Stimulated activated CD8-positive, alpha-beta memory T cell treated with anti-CD3 and anti-CD28 coated beads, Interleukin-4, amount 100 ng/mL, for 48 hours (primary cell): ENCODE measurements at regions not wholly inside any gene's neighbourhood (a gene's known extent, or its start where the extent isn't known, plus 50 kb on each side); places are given as distances from the start of the nearest gene placed in this dataset.

Source experiments
- DNase-seq: peaks from one replicate; pipeline ENCODE4 v3.0.0-alpha.2; 2020

DNA sequence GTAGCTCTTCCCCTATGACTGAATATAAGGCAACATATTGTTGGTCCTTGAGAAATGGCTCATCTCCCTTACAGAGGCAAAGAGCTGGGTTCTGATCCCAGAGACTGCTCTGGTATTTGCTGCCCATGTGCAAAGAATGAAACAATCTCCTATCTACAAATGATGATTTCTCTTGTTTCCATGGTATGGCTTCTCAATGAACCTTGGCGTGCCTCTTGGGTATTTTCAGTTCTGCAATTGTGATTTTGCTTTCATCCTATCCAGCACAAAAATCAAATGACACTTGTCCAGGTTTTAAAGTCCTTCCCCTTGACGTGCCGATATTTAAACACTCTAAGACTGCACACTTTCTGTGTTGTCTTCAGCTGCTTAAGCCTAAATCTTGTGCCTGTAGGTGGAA, 109.8 kb upstream of the NR2F2 start:
- no peak for DNase-seq

DNA sequence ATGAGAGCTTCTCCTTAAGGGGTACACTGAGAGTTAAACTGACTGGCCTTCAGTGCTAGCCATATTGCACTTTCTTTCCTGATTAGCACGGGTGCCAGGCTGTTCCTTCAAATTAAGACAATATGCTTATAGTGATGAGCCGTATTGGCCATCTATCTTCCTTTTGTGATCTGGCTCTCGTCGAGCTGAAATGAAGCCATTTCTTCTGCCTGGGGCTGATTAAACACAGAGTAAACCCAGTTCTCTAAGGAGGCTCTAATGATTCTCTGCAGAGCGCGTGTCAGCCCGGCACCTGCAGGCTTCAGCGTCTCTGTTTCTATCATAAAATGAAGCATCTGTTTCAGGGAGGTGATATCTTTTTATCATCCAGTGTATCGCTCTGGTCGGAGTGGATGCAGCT, 107.5 kb upstream of the NR2F2 start:
- DNase-seq: no peak

DNA sequence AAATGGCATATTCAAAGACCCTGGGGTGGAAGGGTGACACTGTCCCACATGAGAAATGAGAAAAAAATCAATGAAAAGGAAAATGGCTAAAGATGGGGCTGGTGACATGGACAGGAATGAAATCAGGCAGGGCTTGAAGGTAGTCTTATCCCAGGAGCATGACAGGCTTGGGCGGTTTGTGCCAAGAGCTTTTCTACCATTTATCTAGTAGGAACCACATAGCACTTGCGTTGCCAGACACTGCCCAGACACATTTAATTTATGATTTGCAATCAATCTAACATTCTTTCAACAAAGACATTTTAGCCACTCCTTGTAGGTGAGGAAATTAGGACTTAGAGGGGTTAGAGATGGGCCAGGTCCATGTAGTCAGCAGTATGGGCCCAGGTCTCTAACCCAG, 106.6 kb upstream of the NR2F2 start:
- DNase-seq: no peak

DNA sequence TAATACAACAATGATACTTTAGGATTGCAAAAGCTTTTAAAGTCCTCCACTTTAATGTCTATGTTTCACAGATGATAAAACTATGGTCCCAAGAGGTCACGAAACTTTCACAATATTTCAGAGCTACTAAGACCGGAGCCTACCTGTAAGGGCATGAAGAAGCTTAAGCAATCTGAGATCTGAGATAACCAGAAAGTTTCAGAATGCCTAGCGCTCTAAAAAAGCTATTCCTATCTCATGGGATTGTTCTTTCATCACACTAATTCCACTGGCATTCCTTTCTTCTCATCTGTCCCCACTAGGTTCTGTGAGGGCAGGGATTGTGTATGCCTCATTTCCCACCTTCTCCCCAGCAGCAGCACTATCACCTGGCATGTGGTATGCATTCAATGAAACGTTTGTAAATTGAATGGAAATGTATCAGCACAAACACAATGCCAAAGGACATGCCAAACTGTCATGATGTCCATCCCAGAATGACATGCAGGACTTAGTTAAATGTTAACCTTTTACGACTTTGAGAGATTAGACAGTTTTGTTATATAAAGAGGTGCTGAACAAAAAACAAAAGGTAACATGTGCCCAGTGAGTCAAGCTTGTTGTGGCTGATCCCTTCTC, 104.7 kb upstream of the NR2F2 start:
- no peak for DNase-seq

DNA sequence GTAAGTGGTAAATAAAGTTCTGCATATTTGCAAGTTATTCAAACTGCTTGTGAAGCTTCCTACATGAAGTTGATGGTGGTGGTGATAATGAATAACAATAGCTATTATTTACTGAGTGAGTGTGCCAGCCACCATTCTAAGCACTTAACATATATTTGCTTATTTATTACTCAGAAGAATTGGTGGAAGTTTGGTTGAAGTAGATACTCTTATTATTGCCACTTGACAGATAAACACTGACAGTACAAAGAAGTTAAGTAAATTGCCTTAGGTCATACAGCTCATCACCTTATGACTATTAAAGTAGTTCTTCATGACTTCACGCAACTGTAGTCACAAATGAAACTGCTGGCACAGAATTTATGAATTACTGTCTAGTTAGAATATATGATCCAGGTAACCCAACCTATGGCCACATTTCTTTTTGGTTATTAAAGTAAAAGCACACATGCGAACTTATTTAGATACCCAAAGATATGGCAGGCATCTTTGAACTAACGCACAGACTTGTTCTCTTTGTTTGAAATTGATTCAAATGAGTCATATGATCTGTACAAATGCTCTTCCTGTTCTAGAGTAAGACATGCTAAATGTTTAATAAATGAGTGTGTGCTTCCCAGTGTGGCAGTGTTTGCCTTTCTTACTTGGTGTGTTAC, 99.8 kb upstream of the NR2F2 start:
- DNase-seq: no peak

DNA sequence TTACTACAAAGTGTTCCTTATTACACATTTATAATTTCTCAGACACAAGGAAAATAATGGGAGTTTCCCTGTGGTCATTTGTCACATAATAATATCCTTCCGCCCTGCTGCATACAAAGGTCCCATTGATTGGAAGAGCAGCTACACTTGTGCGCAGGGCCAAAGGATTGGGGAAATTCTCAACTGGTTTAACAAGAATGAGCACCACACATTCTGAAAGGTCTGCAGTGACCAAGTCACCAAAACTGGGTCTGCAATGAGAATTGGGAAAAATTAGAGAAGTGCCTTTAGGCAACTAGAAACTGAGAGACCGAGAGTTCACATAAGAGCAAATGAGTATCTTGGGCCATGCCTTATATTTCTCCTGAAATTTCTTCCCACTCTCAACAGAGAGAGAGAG, 98.2 kb upstream of the NR2F2 start:
- DNase-seq: no peak

DNA sequence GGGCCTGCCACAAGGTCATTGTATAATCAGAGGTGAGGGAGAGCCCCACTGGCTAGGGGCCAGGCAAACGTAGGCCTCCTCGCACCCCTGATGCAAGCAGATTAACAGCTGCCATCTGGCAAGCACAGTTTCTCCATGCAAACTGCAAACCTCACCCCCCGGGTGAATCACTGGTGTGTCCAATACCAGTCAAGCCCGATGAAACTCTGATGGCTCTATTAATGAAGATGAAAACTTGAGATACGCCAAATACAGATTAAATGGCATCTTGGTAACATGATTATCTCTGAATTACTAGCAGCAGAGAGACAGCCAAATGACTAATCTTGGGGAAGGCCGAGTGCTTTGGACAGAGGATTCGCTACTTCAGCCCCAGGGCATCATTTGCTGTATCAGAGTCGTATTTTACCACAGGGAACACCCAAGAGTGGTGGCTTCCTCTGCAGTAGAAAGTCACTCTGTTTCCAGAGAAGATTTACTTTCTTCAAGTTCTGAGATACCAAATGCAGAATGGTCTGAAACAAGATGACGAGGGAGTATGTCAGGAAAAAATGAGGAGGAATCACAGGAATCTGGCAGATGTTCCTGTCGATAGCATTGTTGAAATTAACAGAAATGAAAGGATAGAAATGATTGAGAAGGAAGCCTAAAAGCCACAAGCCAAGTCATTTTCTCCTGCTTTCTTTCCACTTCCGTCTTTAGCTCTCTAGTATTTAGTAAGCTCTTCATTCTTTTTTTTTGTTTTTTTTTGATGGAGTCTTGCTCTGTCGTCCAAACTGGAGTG, 96.2 kb upstream of the NR2F2 start:
- no peak for DNase-seq

DNA sequence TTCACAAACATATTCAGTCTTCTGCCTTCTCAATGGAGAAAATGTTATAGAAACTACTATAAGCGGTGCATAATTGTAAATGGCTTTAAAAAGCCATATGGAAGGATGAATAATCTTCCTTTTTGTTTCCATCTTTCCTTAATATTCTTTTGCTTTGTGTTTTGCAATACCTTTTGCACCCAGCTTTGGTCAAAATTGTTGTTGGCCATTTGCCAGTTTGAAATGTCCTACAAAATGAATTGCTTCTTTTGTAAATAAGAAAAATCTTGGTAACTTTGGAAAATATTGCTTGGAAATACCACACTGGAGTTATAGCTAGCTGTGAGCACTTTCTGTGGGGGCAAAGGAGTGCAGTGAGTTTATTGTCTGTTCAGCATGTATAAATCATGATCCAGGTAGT, 93.5 kb upstream of the NR2F2 start:
- no peak for DNase-seq

DNA sequence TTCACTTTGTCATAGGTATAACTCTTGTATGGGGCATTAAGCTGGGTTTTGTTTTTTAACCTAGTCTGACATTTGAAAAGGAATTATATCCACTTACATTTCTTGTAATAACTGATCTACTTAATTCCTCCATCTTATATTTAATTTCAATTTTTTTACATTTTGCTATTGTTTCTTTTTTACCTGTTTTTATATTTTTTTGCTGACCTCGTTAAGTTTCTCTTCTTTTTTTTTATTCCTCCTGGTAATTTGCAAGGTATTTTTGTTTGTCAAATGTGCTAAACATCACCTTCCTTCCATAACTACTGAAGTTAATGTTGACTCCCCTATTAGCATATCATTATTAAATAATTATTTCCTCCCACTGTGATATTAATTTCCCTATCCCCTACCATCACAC, 87.7 kb upstream of the NR2F2 start:
- DNase-seq: no peak

DNA sequence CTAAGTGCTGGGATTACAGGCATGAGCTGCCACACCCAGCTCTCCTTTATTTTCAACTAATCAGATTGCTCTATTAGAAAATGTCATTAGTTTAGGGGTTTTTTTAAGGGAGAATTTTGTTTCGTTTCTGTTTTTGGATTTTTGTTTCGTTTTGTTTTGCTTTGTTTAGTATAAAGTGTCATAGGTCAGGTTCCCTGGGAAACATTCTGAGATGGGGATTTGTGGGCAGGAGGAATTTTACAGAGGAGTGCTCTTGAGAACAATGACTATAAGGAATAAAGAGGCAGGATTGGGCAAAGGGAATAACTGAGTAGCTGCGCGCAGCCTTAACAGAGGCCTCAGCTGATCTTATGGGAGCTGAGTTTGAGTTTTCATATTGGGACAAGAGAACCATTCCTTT, 86.8 kb upstream of the NR2F2 start:
- no peak for DNase-seq

DNA sequence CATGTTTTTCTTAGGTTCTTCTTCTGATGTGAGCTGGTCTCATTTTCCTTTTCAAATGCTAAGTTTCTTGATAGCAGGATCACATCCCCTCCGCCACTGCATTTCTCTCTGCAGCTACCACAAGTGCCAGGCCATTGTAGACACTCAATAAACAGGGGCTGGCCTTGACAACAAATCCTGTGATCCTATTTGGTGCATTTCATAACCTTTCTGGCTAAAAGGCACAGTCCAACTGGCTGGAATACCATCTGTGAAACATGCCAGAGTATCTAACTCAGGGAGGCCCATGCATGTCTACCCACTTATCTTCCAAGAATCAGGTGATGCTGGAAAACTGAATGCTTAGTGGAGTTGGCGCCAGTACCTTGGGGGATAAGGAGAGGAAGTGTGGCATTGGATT, 85.2 kb upstream of the NR2F2 start:
- DNase-seq: no peak

DNA sequence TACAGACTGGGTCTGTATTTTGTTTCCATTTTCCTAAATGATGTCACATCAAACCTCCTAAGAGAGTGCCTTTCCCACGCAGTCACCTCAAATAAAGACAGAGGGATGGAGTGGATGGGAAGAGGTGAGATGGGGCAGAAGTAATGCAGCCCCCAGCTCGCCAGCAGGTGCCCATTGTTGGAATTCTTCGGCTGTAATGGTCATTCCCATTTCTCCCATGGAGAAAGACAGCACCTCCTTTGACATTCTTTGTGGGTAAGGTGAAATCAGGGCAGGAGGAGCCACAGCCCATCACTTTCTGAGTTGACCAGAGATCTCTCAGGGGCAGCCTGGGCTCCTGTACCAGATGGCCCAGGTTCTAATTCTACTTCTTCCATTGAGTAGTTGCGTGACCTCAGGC, 84.4 kb upstream of the NR2F2 start:
- DNase-seq: no peak

DNA sequence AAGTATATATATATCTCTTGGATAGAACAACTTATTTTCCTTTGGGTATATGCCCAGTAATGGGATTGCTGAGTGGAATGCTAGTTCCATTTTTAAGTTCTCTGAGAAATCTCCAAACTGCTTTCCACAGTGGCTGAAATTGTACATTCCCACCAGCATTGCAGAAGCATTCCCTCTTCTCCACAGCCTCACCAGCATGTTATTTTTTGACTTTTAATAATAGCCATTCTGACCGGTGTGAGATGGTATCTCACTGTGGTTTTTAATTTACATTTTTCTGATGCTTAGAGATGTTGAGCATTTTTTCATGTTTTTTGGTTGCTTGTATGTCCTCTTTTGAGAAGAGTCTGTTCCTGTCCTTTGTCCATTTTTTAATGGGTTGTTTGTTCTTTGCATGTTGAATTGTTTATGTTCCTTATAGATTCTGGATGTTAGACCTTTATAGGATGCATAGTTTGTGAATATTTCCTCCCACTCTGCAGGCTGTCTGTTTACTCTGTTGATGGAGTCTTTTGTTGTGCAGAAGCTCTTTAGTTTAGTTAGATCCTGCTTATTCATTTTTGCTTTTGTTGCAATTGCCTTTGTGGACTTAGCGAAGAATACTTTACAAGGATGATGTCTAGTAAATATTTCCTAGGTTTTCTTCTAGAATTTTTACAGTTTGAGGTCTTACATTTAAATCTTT, 82.7 kb upstream of the NR2F2 start:
- DNase-seq: no peak

DNA sequence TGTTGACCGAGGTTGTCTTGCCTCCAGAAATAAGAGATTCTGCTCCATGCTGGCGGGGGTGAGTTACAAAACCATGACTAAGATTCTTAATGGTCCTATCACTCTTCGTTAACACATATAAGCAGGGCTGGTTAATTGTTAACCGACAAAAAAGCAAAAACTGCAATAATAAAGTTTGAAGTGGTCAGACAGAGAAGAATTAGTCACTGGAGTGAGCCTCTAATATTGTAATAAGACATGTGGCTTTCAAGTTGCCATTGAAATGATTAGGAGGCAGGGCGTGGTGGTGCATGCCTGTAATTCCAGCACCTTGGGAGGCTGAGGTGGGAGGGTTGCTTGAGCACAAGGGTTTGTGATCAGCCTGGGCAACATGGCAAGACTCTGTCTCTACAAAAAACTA, 78.4 kb upstream of the NR2F2 start:
- no peak for DNase-seq

DNA sequence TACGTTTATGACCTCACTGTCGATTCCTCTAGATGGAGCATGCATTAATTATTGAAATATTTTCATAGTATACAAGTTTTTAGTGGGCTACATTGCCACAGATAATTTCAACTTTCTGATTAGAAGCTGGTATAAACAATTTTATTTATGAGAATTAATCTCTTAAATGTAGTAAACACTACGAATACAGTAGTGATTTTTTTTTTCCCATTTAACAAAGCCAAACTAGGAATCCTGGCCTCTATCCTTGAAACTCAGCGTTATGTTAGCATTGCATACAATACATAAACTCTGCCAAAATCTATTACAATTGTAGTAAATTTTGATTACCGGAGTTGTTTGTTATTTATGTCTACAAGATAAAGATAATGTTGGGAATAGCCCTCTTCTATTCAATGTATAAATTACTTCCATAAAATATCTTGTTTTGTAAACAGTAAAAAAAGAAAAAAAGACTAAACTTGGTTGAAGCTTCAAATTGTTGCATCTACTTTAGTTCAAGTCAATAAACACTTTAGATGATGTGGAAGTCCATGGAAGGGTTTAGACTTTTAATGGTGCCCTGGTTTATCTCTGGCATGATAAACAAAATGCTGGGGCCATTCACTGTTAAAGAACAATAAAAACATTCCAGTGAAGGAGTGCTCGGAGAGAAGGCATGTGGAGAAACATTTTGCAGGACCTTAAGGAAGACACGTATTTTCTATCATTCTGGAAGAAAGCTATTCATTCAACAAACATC, 77.3 kb upstream of the NR2F2 start:
- no peak for DNase-seq

DNA sequence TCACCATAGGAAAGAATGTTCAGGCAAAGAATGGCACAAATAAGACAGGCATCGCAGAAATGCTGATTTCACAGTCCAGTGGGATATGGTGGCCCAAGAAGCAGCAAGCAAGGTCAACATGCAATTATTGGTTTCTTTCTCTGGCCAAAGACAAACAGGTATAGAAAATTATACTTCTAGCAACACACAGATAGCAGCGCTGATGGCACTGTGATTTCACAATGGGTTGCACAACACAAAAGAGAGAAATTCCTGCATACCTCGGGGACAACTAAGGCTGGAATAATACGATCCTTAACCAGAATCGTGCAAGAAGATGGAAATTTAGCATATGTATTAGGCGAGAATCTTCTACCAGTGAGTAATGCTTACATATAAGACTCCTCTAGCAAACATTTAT, 76.3 kb upstream of the NR2F2 start:
- DNase-seq: no peak

DNA sequence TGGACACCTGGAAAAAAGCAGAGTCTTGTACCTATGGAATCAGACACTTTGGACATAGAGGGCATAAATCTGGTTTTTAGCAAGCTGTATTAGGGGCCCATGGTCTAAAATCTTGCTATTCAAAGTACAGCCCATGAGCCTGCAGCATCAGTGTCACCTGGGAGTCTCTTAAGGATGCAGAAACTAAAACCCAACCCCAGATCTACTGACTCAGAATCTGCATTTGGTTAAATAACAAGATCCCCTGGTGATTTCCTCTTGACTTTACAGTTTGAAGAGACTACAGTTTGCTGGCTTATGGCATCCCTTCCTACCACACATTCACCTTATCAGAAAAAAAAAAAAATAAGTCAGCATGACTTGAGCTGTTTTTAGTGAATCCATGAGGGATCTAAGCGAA, 74.9 kb upstream of the NR2F2 start:
- no peak for DNase-seq

DNA sequence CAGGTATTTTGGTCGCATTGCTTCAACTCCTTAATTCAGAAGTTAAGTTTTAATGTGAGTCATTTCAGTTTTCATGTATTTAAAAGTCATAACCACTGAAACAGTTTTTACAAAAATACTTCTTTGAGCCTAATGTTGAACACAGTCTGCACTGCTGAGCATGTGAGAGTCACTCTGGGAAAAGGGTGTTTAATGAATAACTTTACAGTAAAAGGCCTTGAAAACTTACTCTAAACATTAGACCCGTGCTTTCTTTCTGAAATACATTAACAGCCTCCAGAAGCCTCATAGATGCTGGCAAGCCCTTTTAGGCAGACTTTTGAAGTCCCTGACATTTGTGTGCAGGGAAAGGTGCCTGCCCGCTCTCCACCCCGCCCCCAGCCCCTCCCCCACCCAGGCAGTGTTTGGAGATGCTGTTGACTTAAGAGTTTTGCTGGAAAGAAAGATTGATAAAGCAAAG, 68.9 kb upstream of the NR2F2 start:
- no peak for DNase-seq

DNA sequence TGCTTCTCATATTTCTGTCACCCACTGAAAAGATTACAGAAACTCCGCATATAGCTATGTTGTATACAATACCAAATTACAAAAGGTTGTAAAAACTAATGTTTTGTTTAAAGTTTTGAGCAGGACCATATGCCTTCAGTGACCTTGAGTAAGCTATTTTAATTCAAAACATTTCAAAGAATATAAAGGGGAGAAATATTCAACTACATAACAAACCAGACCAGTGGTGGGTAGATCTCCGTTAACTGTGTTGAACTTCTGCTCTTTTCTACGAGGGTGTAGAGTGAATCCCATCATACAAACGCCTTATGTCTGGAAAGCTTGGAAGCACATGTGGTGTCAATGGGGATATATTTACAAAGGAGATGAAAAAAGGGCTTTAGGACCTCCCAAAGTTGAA, 68.4 kb upstream of the NR2F2 start:
- DNase-seq: no peak

DNA sequence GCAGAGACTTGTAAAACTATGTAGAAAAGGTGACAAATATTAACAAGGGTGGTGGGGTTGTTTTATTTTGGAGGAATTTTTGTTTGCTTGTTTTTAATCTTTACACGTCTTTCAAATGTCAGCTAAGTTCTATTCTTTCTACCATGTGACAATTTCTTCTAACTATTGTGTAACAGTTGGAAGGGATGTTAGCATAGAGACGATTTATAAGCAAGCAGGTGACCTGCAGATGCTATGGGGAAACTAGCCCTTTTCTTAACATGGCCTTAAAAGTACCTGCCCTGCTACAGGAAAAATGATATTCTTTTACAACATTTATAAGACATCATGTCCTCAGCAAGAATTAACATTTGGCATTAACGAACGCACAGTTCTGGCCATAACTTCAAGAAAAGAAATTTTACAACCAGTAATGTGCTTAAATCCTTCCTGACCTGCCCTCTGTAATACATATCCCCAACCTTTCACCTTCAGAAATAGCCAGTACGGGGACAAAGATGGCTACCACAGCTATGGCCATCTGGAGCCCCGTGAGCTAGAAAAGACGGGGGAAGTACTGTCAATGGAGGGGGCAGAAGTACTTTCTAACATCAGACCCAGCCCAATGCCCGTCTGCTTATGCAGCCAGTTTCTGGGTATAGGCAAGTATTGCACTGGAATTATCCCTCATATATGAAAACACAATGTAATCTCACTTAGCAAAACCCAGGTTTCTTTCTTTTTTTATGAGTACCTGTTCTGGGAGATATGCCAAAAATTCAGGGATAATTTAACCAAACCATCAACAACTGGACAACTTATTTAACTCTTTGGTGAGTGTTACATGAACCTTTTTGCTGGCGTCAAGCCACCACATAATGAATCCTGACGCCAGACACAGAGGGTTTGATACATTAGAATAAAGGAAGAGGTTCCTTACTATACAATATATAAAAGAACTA, 67.7 kb upstream of the NR2F2 start:
- DNase-seq: no peak

DNA sequence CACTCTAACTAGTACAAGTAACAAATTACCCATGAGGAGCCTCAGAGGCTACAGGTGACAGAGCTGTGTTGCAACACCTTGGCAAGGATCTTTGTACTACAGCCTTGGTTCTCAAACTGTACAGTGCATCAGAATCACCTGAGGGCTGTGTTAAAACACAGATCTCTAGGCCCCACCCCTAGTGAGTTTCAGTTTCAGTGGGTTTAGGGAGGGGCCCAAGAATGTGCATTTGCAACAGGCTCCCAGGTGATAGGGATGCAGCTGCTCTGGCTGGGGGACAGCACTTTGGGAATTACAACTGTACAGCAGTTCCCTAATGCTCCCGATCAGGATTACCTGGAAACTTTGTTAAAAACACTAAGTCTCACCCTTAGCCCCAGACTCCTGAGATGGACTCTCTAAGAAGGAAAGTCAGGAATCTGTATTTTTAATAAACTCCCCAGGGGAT, 66.1 kb upstream of the NR2F2 start:
- no peak for DNase-seq
